ENCODE measurements at regions not wholly inside any gene's neighbourhood (a gene's known extent, or its start where the extent isn't known, plus 50 kb on each side); places are given as distances from the start of the nearest gene placed in this dataset.

DNA sequence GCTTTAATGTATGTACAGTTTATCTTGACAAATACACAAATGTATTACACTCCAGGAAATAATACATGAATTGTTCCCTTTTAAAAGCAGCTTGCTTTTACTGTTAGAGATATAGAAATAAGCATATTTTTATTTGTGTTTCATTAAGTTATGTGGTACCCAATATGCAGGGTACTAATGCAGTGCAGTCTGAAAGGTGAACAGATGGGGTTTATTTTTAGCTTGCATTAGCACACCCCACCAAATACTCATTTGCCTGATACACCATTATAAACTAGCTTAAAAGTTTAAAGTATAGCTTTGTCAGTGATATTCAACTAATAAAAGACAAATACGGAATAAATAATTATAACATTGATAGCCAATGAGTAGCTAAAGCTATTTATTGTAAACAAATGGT, 394.7 kb upstream of the ZNF804A start:
- no peaks in the 10 kb centered on the region for H3K9me3 Mint-ChIP-seq
- no peak for DNase-seq (ENCODE audit: low read depth, low spot score)
- TF ChIP-seq, protein P1, sequence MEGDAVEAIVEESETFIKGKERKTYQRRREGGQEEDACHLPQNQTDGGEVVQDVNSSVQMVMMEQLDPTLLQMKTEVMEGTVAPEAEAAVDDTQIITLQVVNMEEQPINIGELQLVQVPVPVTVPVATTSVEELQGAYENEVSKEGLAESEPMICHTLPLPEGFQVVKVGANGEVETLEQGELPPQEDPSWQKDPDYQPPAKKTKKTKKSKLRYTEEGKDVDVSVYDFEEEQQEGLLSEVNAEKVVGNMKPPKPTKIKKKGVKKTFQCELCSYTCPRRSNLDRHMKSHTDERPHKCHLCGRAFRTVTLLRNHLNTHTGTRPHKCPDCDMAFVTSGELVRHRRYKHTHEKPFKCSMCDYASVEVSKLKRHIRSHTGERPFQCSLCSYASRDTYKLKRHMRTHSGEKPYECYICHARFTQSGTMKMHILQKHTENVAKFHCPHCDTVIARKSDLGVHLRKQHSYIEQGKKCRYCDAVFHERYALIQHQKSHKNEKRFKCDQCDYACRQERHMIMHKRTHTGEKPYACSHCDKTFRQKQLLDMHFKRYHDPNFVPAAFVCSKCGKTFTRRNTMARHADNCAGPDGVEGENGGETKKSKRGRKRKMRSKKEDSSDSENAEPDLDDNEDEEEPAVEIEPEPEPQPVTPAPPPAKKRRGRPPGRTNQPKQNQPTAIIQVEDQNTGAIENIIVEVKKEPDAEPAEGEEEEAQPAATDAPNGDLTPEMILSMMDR (conservative IDR thresholded peaks at IDR 0.05), result no peak
- no peaks in the 10 kb centered on the region for H3K36me3 Mint-ChIP-seq (ENCODE audit: low read depth)
- H3K27ac Mint-ChIP-seq (ENCODE audit: unreplicated experiment), result no peak overlapping the region
- H3K4me1 Mint-ChIP-seq, result no peaks in the 10 kb centered on the region
- H3K4me3 Mint-ChIP-seq, result no peak overlapping the region
- H3K27me3 Mint-ChIP-seq (ENCODE audit: low read depth), result no peaks in the 10 kb centered on the region

DNA sequence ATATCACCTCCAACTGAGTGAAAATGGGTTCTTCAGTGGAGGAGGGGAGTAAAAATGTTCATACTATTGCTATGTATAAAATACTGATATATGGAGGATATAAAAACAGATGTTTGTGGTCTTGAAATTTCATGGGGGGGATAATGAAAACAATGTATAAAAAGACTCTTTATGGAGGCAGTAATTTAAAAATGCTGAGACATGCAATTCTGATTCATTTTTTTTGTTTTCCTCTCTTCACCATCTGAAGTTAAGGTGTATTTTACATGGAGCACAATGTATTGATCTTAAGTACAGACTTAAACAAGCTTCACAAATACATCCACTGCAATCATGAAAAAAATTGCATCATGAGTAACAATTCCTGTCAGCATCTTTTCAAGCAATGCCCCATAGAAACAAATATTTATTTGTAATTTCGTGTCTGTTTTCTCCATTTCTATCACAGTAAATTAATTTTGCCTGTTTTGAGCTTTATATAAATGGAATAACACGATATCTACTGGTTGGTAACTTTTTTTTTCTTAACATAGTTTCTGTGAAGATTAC, 393.2 kb upstream of the ZNF804A start:
- Mint-ChIP-seq H3K4me3 (no peak overlapping the region), H3K27me3 (ENCODE audit: low read depth) (no peaks in the 10 kb centered on the region), H3K27ac (ENCODE audit: unreplicated experiment) (no peak overlapping the region), H3K9me3 (no peaks in the 10 kb centered on the region), H3K4me1 (no peaks in the 10 kb centered on the region), H3K36me3 (ENCODE audit: low read depth) (no peaks in the 10 kb centered on the region)
- TF ChIP-seq, protein P1 (conservative IDR thresholded peaks at IDR 0.05), result no peak
- no peak for DNase-seq (ENCODE audit: low read depth, low spot score)

DNA sequence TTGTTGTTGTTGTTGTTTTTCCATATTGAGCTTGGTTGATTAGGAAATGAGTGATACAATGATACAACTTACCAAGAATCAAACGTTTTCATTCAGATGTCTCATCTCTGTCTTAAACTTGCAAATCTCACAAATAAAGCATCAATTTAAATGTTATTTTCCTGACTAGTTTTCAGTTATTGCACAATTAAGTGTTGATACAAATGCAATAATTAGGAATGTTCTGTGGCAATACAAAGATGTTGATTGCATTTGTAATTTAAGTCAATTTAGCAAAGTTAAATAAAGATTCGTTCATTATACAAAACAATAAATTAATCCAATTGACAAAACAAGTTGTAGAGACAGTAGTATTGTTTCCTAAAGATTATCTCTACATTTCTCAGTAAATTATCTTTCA, 392.3 kb upstream of the ZNF804A start:
- DNase-seq (ENCODE audit: low read depth, low spot score), result no peak
- Mint-ChIP-seq H3K27ac (ENCODE audit: unreplicated experiment) (no peak overlapping the region), H3K4me3 (no peak overlapping the region), H3K9me3 (no peaks in the 10 kb centered on the region), H3K4me1 (no peaks in the 10 kb centered on the region), H3K27me3 (ENCODE audit: low read depth) (no peaks in the 10 kb centered on the region), H3K36me3 (ENCODE audit: low read depth) (no peaks in the 10 kb centered on the region)
- TF ChIP-seq, protein P1 (conservative IDR thresholded peaks at IDR 0.05), result no peak

DNA sequence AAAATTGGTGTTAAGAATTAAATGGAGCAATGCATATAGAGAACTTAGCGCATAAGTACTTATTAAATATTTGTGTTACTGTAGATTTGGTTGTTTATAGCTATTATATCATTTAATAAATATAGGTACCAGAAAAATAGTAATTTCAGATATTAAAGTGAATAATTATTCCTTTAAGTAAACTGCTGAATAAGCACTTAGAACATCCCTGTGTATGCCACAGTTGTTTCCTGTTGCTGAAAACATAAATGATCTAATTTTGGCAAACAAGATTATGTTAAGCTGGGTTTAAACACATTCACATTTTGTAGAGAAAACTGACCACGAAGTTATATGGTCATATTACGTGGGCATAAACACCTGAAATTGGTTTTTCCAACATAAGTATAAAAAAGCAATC, 388.0 kb upstream of the ZNF804A start:
- DNase-seq (ENCODE audit: low read depth, low spot score), result no peak
- no peaks in the 10 kb centered on the region for H3K4me1 Mint-ChIP-seq
- no peak overlapping the region for H3K4me3 Mint-ChIP-seq
- H3K9me3 Mint-ChIP-seq, result peaks cover 4% of the 10 kb centered on the region
- no peak overlapping the region for H3K27ac Mint-ChIP-seq (ENCODE audit: unreplicated experiment)
- no peaks in the 10 kb centered on the region for H3K36me3 Mint-ChIP-seq (ENCODE audit: low read depth)
- TF ChIP-seq, protein P1 (conservative IDR thresholded peaks at IDR 0.05), result no peak
- no peaks in the 10 kb centered on the region for H3K27me3 Mint-ChIP-seq (ENCODE audit: low read depth)

DNA sequence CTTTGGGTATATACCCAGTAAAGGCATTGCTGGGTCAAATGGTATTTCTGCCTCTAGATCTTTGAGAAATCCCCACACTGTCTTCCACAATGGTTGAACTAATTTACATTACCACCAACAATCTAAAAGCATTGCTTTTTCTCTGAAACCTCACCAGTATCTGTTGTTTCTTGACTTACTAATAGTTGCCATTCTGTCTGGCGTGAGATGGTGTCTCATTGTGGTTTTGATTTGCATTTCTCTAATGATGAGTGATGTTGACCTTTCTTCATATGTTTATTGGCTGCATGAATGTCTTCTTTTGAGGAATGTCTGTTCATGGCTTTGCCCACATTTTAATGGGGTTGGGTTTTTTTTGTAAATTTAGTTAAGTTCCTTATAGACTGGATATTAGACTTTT, 382.6 kb upstream of the ZNF804A start:
- Mint-ChIP-seq H3K27me3 (ENCODE audit: low read depth) (no peaks in the 10 kb centered on the region), H3K27ac (ENCODE audit: unreplicated experiment) (no peak overlapping the region), H3K4me3 (no peak overlapping the region), H3K4me1 (peaks cover 7% of the 10 kb centered on the region), H3K9me3 (peaks cover 16% of the 10 kb centered on the region), H3K36me3 (ENCODE audit: low read depth) (no peaks in the 10 kb centered on the region)
- TF ChIP-seq, protein P1 (conservative IDR thresholded peaks at IDR 0.05), result no peak
- DNase-seq (ENCODE audit: low read depth, low spot score), result no peak

DNA sequence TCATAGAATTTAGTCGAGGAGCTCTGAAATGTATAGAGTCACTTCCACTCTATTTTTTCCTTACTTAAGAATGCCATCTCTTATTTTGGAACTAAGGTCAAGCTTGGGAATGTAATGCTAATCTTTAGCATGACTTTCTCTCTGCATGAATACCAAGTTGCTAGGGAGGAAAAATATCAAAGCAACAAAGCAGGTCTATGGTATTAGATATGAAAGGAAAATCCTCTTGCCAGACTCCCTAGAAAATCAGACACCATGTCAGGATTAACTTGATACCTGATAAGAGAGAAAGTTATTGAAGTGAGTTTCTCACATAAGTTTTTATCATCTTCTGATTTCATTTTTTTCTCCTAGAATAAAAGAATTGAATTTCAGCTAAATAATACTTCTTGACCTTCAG, 341.7 kb upstream of the ZNF804A start:
- Mint-ChIP-seq H3K27me3 (ENCODE audit: low read depth) (no peaks in the 10 kb centered on the region), H3K9me3 (peaks cover 3% of the 10 kb centered on the region), H3K4me1 (no peaks in the 10 kb centered on the region), H3K27ac (ENCODE audit: unreplicated experiment) (no peak overlapping the region), H3K36me3 (ENCODE audit: low read depth) (no peaks in the 10 kb centered on the region), H3K4me3 (no peak overlapping the region)
- DNase-seq (ENCODE audit: low read depth, low spot score), result no peak
- TF ChIP-seq, protein P1 (conservative IDR thresholded peaks at IDR 0.05), result no peak

All from neural crest cell (in vitro differentiated cells).